BLaER1 (cell line): ENCODE measurements at regions not wholly inside any gene's neighbourhood (a gene's known extent, or its start where the extent isn't known, plus 50 kb on each side); places are given as distances from the start of the nearest gene placed in this dataset.

Experiments
- H3K27ac ChIP-seq: shearing (Covaris generic); formaldehyde crosslinking; 2 replicates; pipeline ENCODE4 v1.8.1; 2022
- H3K27me3 ChIP-seq: shearing (Covaris generic); formaldehyde crosslinking; 2 replicates; pipeline ENCODE4 v1.8.1; 2022
- H3K36me3 ChIP-seq: shearing (Covaris generic); formaldehyde crosslinking; 2 replicates; pipeline ENCODE4 v1.8.1; 2022
- H3K4me1 ChIP-seq: shearing (Covaris generic); formaldehyde crosslinking; 2 replicates; pipeline ENCODE4 v1.8.1; 2022
- H3K4me2 ChIP-seq: shearing (Covaris generic); formaldehyde crosslinking; 2 replicates; pipeline ENCODE4 v1.8.1; 2022
- H3K4me3 ChIP-seq: shearing (Covaris generic); formaldehyde crosslinking; 2 replicates; pipeline ENCODE4 v1.8.1; 2022
- H3K9ac ChIP-seq: shearing (Covaris generic); formaldehyde crosslinking; 2 replicates; pipeline ENCODE4 v1.8.1; 2022
- H3K9me3 ChIP-seq: shearing (Covaris generic); formaldehyde crosslinking; 2 replicates; pipeline ENCODE4 v1.8.1; 2022
- H4K20me1 ChIP-seq: shearing (Covaris generic); formaldehyde crosslinking; 2 replicates; pipeline ENCODE4 v1.8.1; 2022
- Cebpa-rat ChIP-seq: shearing (Covaris generic); IDR thresholded peaks from 2 replicates; pipeline ENCODE4 v1.8.1; 2022

- H3K36me3 ChIP-seq = no peaks in the 10 kb centered on the region
- no peaks in the 10 kb centered on the region for H4K20me1 ChIP-seq
- no peaks in the 10 kb centered on the region for H3K27me3 ChIP-seq
- no peak overlapping the region for H3K4me3 ChIP-seq
- no peak for TF ChIP-seq Cebpa-rat
- peaks cover 23% of the 10 kb centered on the region for H3K4me1 ChIP-seq
- no peak overlapping the region for H3K9ac ChIP-seq
- no peak overlapping the region for H3K27ac ChIP-seq
- H3K9me3 ChIP-seq = peaks cover 19% of the 10 kb centered on the region
- H3K4me2 ChIP-seq = no peak overlapping the region
These were observed 68.5 kb upstream of the MPEG1 start for GRCh38 chr11:59281177-59281576.

- Histone ChIP-seq H4K20me1 (no peaks in the 10 kb centered on the region), H3K27ac (peak overlapping the region; percentile 77), H3K4me2 (peak overlapping the region; percentile 76), H3K9ac (0 out of 2 replicates have a peak overlapping the region, but pooled peaks have one; percentile 12), H3K36me3 (no peaks in the 10 kb centered on the region), H3K9me3 (peaks cover 30% of the 10 kb centered on the region), H3K4me1 (peaks cover 69% of the 10 kb centered on the region), H3K27me3 (no peaks in the 10 kb centered on the region), H3K4me3 (no peak overlapping the region)
- TF ChIP-seq Cebpa-rat = no peak
These were observed 60.7 kb upstream of the MPEG1 start for GRCh38 chr11:59273373-59273841.

- peak overlapping the region; percentile 77 for H3K27ac ChIP-seq
- no peak for TF ChIP-seq Cebpa-rat
- H3K4me3 ChIP-seq = no peak overlapping the region
- peaks cover 74% of the 10 kb centered on the region for H3K4me1 ChIP-seq
- H3K4me2 ChIP-seq = peak overlapping the region; percentile 76
- no peaks in the 10 kb centered on the region for H3K27me3 ChIP-seq
- peak overlapping the region; percentile 18; the same call in 1 of the 2 replicates for H3K9ac ChIP-seq
- no peaks in the 10 kb centered on the region for H3K36me3 ChIP-seq
- peaks cover 26% of the 10 kb centered on the region for H3K9me3 ChIP-seq
- no peaks in the 10 kb centered on the region for H4K20me1 ChIP-seq
These were observed 60.1 kb upstream of the MPEG1 start for GRCh38 chr11:59272771-59273372.

GRCh38 chr11:59271811-59272327 lies 59.1 kb upstream of the MPEG1 start:
- Histone ChIP-seq H3K4me2 (peak overlapping the region; percentile 76), H3K4me1 (peaks cover 84% of the 10 kb centered on the region), H3K9me3 (peaks cover 17% of the 10 kb centered on the region), H3K36me3 (no peaks in the 10 kb centered on the region), H3K27me3 (no peaks in the 10 kb centered on the region), H3K9ac (no peak overlapping the region), H3K4me3 (peak overlapping the region; percentile 4; the same call in 1 of the 2 replicates), H4K20me1 (no peaks in the 10 kb centered on the region), H3K27ac (peak overlapping the region; percentile 77; the same call in 1 of the 2 replicates)
- no peak for TF ChIP-seq Cebpa-rat

- H3K4me2 ChIP-seq = peak overlapping the region; percentile 76
- peak overlapping the region; percentile 77; the same call in 1 of the 2 replicates for H3K27ac ChIP-seq
- H4K20me1 ChIP-seq = no peaks in the 10 kb centered on the region
- no peak for TF ChIP-seq Cebpa-rat
- peaks cover 90% of the 10 kb centered on the region for H3K4me1 ChIP-seq
- H3K27me3 ChIP-seq = no peaks in the 10 kb centered on the region
- no peak overlapping the region for H3K9ac ChIP-seq
- H3K36me3 ChIP-seq = no peaks in the 10 kb centered on the region
- peak overlapping the region; percentile 4; the same call in 1 of the 2 replicates for H3K4me3 ChIP-seq
- H3K9me3 ChIP-seq = peaks cover 12% of the 10 kb centered on the region
These were observed 58.6 kb upstream of the MPEG1 start for GRCh38 chr11:59271247-59271755.

- H3K36me3 ChIP-seq = no peaks in the 10 kb centered on the region
- TF ChIP-seq Cebpa-rat = no peak
- peak overlapping the region; percentile 74 for H3K4me2 ChIP-seq
- peaks cover 98% of the 10 kb centered on the region for H3K4me1 ChIP-seq
- no peaks in the 10 kb centered on the region for H3K27me3 ChIP-seq
- H3K4me3 ChIP-seq = no peak overlapping the region
- no peaks in the 10 kb centered on the region for H4K20me1 ChIP-seq
- peak overlapping the region; percentile 39; the same call in 1 of the 2 replicates for H3K9ac ChIP-seq
- no peaks in the 10 kb centered on the region for H3K9me3 ChIP-seq
- H3K27ac ChIP-seq = peak overlapping the region; percentile 76
These were observed 55.2 kb upstream of the MPEG1 start for GRCh38 chr11:59267736-59268475.

GRCh38 chr11:59267196-59267595 lies 54.5 kb upstream of the MPEG1 start:
- Histone ChIP-seq H3K27me3 (no peaks in the 10 kb centered on the region), H3K27ac (peak overlapping the region; percentile 76), H3K9ac (no peak overlapping the region), H3K9me3 (no peaks in the 10 kb centered on the region), H3K36me3 (no peaks in the 10 kb centered on the region), H3K4me1 (peaks cover 98% of the 10 kb centered on the region), H4K20me1 (no peaks in the 10 kb centered on the region), H3K4me2 (peak overlapping the region; percentile 74), H3K4me3 (no peak overlapping the region)
- TF ChIP-seq Cebpa-rat = no peak

GRCh38 chr11:59266491-59266890 lies 53.8 kb upstream of the MPEG1 start:
- H3K4me1 ChIP-seq = peaks cover 94% of the 10 kb centered on the region

GRCh38 chr11:59265735-59266134 lies 53.0 kb upstream of the MPEG1 start:
- Histone ChIP-seq H3K9ac (no peak overlapping the region), H3K4me1 (peaks cover 87% of the 10 kb centered on the region)

More at GRCh38 chr11:59266491-59266890, 53.8 kb upstream of the MPEG1 start:
- Histone ChIP-seq H3K4me2 (peak overlapping the region; percentile 74), H3K9ac (no peak overlapping the region), H3K27me3 (no peaks in the 10 kb centered on the region), H3K27ac (peak overlapping the region; percentile 76), H3K9me3 (no peaks in the 10 kb centered on the region), H3K4me3 (no peak overlapping the region), H3K36me3 (no peaks in the 10 kb centered on the region), H4K20me1 (no peaks in the 10 kb centered on the region)
- TF ChIP-seq Cebpa-rat = no peak

More at GRCh38 chr11:59265735-59266134, 53.0 kb upstream of the MPEG1 start:
- Histone ChIP-seq H3K36me3 (no peaks in the 10 kb centered on the region), H3K27me3 (no peaks in the 10 kb centered on the region), H4K20me1 (no peaks in the 10 kb centered on the region), H3K27ac (peak overlapping the region; percentile 76; the same call in 1 of the 2 replicates), H3K4me2 (peak overlapping the region; percentile 74), H3K4me3 (no peak overlapping the region), H3K9me3 (no peaks in the 10 kb centered on the region)
- TF ChIP-seq Cebpa-rat = no peak
